HG03025 (cell line): ENCODE measurements at regions not wholly inside any gene's neighbourhood (a gene's known extent, or its start where the extent isn't known, plus 50 kb on each side); places are given as distances from the start of the nearest gene placed in this dataset.
"Not testable (repeated sequence)": the region's sequence is repeated elsewhere in the genome, so short reads cannot be mapped to it uniquely, and the experiment has no call there.

ENCODE experiments used
- ATAC-seq: cut with Tn5 transposase; IDR thresholded peaks from one replicate; pipeline ENCODE4 v1.9.1; 2021; ENCODE audit warnings: mild to moderate bottlenecking, moderate library complexity; ENCODE audit not compliant: unreplicated experiment, low FRiP score

DNA sequence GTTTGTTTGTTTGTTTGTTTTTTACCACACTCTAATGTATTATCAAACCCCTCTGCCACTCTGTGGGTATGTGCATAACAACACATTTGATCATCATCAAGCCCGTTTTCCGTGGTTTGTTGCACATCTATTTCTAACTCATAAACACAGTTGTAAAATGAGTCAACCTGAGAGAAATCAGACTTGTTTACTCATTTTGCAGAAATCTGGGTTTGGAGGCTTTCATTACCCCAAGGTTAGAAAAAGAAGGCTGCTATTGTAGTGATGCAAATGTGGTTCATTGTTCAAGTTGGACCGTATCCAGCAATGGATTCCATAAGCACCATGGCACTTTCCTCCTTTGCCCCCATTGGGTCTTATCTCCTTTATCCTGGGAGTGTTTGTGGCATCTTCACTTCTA, 353.2 kb upstream of the SOX2 start:
- ATAC-seq: peak; percentile 76

DNA sequence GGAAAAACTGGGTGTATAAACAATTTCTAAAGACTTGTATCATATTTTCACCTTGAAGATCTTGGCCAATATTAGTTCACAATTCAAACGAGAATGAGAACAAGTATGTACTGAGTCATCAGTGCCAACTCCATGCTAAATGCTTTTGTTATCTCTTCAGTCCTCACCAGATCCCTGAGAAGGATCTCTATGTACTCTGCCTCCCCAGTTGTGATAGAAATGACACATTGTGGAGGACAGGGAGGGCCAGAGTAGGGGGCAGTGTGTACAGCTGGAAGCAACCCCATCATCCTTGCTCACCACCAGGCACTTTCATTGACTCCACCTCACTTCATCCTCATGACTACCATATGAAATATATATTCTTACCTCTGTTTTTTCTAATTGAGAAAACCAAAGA, 353.7 kb upstream of the SOX2 start:
- ATAC-seq: no peak

DNA sequence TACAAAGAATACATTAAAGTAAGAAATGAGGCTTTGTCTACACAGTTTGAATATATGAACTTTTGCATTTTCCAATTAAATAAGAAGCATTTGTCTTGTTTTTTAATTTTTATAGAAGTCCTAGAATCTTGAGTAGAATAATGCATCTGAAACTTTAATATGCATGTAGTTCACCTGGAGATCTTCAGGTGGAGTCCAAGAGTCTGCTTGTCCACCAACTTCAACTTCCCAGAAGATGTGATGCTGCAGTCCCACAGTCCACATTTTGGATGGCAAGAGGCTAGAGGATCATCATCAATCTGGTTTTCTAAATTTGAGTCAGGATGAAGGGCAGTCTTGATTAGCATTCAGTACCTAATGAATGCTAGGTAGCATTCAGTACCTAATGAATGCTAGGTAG, 357.6 kb upstream of the SOX2 start:
- ATAC-seq: no peak

DNA sequence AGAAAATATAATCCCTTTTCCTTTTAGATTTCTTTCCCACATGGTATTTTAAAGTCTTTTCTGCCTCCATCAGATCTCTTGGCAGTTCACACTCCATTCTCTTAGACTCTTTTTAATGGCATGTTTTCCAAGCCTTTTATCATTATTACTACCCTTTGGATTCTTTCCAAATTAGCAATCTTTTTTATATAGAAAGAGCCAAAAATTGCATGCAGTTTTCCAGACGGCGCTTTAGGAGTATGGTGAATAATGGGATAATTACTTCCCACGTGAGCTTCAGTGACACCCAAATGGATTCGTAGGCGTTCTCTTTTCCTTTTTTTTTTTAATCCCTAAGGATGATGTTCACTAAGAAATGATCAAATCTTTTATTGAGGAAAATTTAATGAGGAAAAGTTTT, 354.8 kb upstream of the DNAJC19 start:
- ATAC-seq: no peak

DNA sequence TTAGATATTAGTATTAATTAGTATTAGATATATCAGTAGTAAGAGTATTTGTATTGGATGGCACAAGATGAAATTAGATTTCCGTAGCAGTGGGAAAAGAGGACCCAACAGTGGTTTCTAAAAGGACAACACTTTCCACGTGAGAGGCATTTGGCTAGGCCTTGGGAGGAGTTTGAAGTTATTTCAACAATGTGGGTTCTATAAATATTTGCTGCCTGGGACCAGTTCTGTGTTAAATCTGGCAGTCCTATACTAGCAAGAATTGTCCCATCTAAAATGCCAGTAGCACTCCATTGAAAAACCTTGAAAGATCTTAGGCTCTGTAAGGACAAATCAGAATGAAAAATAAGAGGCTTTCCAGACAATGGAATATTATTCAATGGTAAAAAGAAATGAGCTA, 347.1 kb upstream of the DNAJC19 start:
- no peak for ATAC-seq

DNA sequence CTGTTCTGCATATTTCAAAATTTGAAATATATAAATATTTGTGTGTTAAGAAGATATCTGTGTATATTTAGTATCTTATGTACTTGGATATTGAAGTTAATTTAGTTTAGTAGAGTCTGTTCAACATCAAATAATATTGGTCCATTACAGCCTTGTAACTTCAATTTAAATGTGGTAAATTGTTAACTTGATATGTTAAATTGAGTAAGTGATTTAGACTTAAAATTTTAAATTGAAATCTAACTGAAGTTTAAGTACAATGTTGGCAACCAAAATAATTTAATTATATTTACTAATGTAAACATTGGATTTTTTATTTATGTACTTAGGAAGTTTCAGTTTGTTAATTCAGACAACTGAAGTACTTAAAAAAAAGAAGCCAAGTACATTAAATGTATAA, 343.9 kb upstream of the DNAJC19 start:
- no peak for ATAC-seq

DNA sequence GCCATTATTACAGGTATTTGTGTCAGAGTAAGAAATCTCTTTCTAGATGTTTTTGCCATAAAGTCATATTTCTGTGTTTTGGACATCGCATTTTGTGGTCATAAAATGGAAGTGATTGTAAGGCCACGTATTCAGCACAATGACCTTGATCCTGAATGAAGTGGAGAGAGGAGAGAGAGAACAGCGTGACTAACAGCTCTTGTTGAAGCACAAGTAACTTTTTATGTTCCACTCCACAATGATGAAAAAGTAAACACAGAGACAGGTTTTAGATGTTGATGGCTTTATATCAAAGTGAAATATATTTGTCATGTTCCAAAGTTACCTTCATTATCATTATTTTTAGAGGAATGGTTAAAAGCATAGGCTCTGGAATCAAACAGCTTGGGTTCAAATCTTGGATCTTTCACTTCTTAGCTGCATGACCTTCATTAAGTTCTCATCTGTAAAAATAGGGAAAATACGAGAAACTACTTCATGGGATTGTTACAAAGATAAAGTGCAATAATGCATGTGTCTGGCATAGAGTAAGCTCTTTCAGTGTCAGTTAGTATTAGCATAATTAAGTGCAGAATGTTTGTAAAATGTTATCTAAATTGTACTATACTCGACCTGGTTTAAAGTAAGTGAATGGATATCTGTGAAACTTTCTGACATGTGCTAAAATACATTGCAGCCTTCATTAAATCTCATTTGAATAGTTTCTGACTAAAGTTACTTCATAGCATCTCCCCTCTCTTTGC, 341.5 kb upstream of the DNAJC19 start:
- ATAC-seq: no peak

DNA sequence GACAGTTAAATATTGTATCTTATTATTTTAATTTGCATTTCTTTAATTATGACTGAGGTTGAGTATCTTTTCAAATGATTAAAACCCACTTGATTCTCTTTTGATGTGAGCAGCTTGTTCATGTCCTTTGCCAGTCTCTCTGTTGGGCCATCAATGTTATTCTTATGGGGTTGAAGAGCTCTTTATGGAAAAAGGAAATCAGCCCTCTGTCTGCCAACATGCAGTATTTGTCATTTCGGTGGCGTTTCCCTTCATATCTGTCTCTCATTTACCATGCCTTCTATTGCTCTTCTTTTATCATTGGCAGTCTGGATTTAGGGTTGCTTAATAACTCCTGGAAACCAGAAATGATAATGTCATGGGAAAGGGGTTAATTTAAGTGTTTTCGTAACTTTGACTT, 340.7 kb upstream of the DNAJC19 start:
- no peak for ATAC-seq

DNA sequence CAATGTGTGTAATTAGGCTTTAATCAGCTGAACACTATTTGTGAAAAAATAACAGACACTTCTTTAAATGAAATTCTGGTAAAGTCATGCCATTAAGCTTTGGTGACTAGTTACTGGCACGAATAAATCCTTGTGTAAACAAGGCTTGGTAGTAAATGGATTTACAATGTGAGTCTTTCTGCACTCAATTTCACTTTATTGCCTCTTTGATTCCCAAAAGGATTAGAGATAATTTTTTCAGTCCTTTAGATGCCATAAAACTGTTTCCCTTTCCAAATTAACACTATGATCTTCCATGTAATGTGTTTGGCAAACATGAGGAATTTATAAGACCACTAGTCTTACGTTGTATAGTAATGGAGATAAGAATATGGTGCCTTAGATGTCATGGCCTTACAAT, 339.5 kb upstream of the DNAJC19 start:
- no peak for ATAC-seq

DNA sequence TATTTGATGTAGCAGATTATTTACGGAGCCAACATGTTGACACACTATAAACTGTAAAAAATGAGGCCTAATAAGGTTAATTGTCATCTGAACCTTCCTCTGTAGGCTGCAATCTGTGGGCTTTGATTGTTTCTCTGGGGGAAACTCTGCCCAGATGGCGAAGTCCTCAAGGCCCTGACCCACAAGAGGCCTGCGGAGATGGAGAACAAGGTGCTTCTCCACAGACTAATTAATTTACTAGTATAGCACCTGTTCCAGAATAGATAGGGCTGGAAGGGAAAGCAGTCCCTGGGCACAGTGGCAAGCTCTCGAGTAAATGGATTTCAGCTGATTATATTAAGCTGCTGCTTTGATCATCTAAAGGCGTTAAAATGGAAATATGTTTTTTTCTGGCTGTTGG, 338.8 kb upstream of the DNAJC19 start:
- no peak for ATAC-seq

DNA sequence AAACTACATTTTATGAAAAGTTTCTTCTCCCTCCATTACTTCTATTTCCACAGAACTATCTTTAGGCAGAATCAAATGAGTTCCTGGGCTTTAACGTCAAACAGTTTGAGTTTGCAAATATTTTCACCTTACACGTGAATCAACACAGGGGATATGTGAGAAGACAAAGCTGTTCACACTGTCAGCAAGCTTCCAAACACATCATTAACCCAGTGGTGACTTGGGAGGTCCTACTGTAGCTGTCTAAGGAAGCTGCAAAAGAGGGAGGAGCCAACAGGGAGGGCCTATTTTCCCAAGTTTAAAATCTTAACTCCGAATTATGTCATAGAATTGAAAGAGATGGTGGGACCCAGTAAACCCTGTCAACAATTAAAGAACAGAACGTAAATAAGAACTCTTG, 337.8 kb upstream of the DNAJC19 start:
- no peak for ATAC-seq

DNA sequence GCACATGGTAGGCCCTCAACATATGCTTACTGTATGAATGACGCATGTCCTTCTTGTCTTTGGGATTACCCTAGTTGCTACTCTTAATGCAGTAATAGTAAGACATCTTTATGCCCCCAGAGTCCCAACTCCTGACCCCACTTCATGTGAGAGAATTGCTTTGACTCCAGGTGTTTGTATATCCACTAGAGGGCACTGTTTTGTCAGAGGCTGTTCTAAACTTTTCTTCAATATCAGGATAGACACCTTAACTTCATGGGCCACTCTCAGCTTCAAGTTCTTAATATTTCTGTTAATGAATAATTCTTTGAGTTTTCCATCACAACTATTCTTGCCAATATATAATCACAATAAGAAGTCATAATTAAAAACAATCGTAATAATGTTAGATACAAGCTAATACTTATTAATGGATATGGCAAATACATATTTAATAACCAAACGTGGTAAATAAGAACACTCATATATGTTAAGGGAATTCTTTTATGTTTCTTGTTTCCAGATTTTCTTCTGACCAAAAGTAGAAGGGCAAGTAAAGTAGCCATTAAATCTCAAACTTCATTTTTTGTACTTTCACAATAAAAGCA, 337.2 kb upstream of the DNAJC19 start:
- peak; percentile 78 for ATAC-seq

DNA sequence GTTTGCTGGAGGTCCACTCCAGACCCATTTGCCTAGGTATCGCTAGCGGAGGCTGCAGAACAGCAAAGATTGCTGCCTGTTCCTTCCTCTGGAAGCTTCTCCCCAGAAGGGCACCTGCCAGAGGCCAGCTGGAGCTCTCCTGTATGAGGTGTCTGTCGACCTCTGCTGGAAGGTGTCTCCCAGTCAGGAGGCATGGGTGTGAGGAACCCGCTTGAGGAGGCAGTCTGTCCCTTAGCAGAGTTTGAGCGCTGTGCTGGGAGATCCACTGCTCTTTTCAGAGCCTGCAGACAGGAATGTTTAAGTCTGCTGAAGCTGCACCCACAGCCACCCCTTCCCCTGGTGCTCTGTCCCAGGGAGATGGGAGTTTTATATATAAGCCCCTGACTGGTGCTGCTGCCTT, 335.0 kb upstream of the DNAJC19 start:
- not testable (repeated sequence) for ATAC-seq

DNA sequence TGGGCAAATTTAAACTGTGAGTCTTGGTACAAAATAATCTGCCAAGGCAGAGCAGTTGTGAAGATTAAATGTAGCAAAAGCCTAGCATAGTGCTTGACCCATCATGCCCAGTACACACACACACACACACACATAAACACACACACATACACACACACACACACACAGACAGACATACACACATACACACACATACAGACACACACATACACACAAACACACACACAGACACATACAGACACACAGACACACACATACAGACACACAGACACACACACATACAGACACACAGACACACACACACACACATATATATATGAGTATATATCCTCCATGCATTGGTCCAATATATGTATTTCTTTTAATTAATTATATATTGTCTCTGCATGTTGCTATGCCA, 328.8 kb upstream of the DNAJC19 start:
- no peak for ATAC-seq

DNA sequence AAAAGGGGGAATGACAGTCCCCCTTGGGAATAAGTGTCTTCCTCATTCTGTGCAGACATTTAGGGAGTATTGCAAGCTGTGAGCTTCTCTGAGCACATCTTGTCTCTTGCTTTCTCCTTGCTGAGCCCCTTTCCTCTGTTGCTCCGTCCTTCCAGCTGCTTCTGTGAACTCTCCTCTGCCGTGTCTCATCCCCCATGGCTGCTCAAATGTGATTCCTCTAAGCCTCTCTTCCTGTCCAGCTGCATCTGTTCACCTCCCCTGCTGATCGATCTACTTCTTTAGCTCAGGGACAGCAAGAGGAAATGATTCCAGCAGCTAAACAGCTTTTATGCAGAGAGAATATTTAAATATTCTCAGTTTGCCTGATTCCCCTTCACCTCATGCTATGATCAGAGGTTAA, 328.0 kb upstream of the DNAJC19 start:
- no peak for ATAC-seq

DNA sequence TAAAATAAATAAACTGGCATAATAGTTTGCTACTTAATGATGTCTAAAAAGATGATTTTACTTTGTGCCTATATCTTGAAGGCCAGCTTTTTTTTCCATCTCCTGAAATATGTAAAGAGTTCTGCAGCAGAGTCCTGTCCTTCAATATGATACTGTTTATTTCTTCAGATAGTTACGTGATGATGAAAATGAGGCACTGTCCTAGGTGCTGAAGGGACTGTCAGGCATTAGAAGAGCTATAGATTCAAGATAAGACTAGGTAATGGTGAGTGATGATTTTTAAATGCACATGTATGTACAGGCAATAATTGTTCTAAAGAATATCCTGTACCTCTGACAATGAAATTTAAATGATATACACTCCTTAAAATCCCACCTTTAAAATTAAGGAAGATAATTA, 326.9 kb upstream of the DNAJC19 start:
- no peak for ATAC-seq

DNA sequence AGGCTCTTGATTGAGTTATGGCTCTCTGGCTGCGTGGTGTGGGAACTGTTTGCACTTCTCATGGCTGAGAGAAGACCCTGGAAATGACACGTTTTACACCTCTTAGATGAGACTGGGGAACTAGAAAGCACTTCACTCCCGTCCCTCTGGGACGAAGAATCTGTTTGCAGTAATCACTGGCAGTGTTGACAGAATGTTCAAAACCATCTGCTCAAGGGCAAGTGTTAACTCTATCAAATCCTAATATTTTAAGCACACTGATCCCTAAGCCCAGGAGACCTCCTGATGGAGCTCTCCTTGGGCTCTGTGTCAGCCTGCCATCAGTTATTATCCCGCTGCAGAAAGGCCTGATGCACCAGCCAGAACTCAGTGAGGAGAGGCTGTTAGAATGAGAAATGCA, 323.8 kb upstream of the DNAJC19 start:
- no peak for ATAC-seq

DNA sequence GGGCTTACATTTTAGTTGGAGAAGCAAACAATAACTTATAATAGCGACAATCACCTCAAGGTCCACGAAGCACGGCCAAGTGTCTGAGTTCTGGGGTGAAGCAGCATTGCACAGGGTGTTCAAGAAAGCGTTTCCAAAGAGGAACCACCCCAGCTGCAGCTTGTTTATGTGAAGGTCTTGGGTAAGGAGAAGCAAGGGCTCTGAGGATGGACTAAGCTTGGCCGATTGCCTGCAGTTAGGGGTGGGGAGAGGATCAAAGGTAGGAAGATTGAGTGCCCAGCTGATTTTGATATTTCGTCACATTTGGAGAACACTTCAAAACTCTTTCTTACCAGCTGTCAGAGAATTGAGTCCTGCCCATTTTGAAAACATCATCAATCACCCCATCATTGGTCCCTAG, 321.6 kb upstream of the DNAJC19 start:
- ATAC-seq: no peak

DNA sequence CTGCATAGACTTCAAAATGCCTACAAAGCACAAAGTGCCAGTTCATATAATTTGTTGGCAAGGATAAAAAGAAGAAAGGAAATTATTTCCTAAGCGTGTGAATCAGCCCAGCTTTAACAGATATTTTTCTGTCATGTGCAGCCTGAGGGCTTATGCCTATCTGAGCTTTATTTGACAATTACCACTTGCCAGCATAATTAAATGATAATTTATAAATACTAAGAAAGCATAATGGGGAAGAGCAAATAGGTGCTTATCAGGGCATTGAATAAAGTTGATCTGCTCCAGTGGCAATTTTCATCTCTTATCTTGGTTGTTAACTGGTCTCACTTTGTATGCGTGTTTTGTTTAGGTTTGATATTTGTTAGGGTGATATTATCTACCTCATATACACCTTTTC, 313.4 kb upstream of the DNAJC19 start:
- ATAC-seq: no peak

DNA sequence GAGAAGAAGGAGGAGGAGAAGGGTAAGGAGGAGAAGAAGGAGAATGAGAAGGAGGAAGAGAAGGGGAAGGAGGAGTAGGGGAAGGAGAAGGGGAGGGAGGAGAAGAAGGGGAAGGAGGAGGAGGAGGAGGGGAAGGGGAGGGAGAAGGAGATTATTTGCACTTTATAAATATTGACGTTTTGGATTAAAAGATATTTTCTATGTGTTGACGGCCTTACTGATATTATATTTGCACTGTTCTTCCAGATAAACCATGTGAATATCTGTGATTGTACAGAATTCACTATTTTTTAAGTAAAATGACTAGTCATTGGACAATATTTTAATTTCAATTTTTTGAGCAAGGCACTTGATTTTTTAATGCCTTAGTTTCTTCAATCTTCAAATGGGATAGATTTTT, 310.5 kb upstream of the DNAJC19 start:
- no peak for ATAC-seq

DNA sequence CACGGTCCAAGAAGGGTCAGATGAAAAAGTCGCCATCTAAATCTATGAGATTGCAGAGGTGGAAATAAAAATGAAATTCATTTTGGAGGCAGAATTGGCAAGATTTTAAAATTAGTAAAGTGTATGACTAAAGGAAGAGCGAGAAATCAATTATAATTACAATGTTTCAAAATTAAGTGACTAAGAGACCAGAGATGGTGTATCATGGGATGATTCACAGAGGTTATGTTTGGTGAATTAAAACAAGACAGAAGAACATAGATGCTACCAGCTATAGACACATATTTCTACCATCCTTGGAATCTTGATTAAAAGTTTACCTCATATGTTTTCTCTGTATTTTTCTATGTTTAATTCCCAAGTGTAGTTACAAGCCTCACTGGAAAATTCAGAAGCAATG, 308.9 kb upstream of the DNAJC19 start:
- no peak for ATAC-seq

DNA sequence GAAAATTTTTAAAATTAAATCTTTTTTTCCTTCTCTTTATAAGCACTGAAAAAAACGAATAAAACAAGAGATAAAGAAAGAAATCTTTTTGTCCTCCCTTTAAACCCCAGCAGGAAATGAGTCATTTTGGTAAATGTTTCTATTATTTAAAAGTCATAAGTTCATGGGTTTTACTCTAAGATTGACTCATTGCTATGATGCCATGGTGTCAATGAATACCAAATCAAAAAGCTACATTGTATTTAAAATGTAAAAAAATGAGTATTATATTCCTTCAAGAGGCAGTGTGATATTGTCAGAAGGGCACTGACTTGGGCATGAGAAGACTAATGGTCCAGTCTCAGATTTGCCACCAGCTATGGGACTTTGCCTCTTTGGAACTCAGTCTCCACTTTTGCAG, 303.4 kb upstream of the DNAJC19 start:
- ATAC-seq: no peak

DNA sequence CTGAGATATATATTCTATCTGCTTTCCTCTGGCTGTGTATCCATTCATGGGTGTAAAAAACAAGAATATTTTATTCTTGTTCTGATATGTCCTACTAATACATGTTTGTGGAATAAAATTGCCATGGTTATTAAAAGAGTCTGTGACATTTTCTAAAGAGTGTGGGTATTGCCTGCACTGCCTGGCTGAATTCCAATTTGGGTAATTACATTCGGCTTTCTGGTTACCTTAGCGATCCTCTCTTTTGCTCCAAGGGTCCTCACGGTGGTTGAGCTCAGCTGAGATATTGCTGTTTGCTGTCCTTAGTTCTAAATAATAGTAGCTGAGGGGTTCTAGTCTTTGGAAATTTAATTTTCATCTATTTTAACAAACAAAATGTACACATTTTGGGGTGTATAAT, 301.4 kb upstream of the DNAJC19 start:
- ATAC-seq: no peak
